GM12872 (cell line): ENCODE measurements at regions not wholly inside any gene's neighbourhood (a gene's known extent, or its start where the extent isn't known, plus 50 kb on each side); places are given as distances from the start of the nearest gene placed in this dataset.

ENCODE experiments used
- CTCF ChIP-seq: IDR thresholded peaks from 3 replicates; pipeline ENCODE4 v1.5.1; 2011; ENCODE audit warnings: low read depth, mild to moderate bottlenecking, low read length, moderate library complexity; ENCODE audit not compliant: insufficient read depth

GRCh38 chr12:91311081-91311480, 128.5 kb upstream of the DCN start:
- TF ChIP-seq CTCF, result no peak

- TF ChIP-seq CTCF, result no peak
Observed at GRCh38 chr12:91309450-91309849, 126.8 kb upstream of the DCN start.

- no peak for TF ChIP-seq CTCF
Observed at GRCh38 chr12:91307957-91308670, 125.5 kb upstream of the DCN start.

- no peak for TF ChIP-seq CTCF
Observed at GRCh38 chr12:91290354-91290753, 107.7 kb upstream of the DCN start.

- TF ChIP-seq CTCF, result no peak
Observed at GRCh38 chr12:91289906-91290305, 107.3 kb upstream of the DCN start.

GRCh38 chr12:91289072-91289471, 106.5 kb upstream of the DCN start:
- no peak for TF ChIP-seq CTCF

GRCh38 chr12:91287753-91288152, 105.1 kb upstream of the DCN start:
- TF ChIP-seq CTCF, result no peak
